ENCODE measurements at regions not wholly inside any gene's neighbourhood (a gene's known extent, or its start where the extent isn't known, plus 50 kb on each side); places are given as distances from the start of the nearest gene placed in this dataset.

GRCh38 chrX:125782184-125782583, 383.9 kb downstream of the DCAF12L2 start:
- H3K9me3 ChIP-seq (replicated peaks; ENCODE audit: control insufficient read depth, insufficient read depth, low read length), result no peaks in the 10 kb centered on the region
- H3K9me1 ChIP-seq (replicated peaks; ENCODE audit: control insufficient read depth, extremely low read depth, insufficient read depth, low read length), result no peaks in the 10 kb centered on the region
- BruUV-seq (replicated peaks), result no TSS peak
- dilution Hi-C loops (cut with MboI; ENCODE audit: extremely low pct_ligation_motif_present, low sequenced_read_pairs), result no loop called here
- no peak overlapping the region for H3K4me3 ChIP-seq (replicated peaks in 1 of 3; ENCODE audit: insufficient read depth in 1 of 3, low read depth in 1 of 3, low read length in 3 of 3)
- no peak overlapping the region for H2AFZ ChIP-seq (ENCODE audit: low read depth, low read length)
- intact Hi-C loops (cut with micrococcal nuclease), result no loop called here
- ChIA-PET CTCF (no interaction called here), POLR2A (no interaction called here)
- no peak overlapping the region for H3K9ac ChIP-seq (replicated peaks; ENCODE audit: extremely low read depth, insufficient read depth, low read length)
- no peaks in the 10 kb centered on the region for H3K27me3 ChIP-seq (ENCODE audit: control insufficient read depth in 2 of 2, insufficient read depth in 2 of 2, low read length in 2 of 2)
- no peaks in the 10 kb centered on the region for H3K79me2 ChIP-seq (ENCODE audit: control insufficient read depth, insufficient read depth, low read length)
- FAIRE-seq (no peak), DNase-seq (ENCODE audit: low read depth, low spot score) (no peak)
- H3K4me1 ChIP-seq (ENCODE audit: control insufficient read depth, extremely low read depth, insufficient read depth, low read length), result no peaks in the 10 kb centered on the region
- H3K36me3 ChIP-seq (ENCODE audit: control insufficient read depth in 2 of 2, extremely low read depth in 1 of 2, insufficient read depth in 2 of 2, low read length in 2 of 2), result no peaks in the 10 kb centered on the region
- TF ChIP-seq FOS (IDR thresholded peaks at IDR 0.05; ENCODE audit: borderline replicate concordance, insufficient read depth, low read length) (no peak), MYC (IDR thresholded peaks at IDR 0.05; ENCODE audit: low read depth, low read length) (no peak), MAX (IDR thresholded peaks at IDR 0.05; ENCODE audit: insufficient read depth, insufficient read length) (no peak), GATA2 (IDR thresholded peaks at IDR 0.05; ENCODE audit: insufficient read depth, insufficient read length, low read depth, low read length) (no peak), EZH2 (IDR thresholded peaks at IDR 0.05; ENCODE audit: borderline replicate concordance, low read depth, low read length, severe bottlenecking) (no peak)
- no peak overlapping the region for H3K4me2 ChIP-seq (ENCODE audit: insufficient read depth, low read length)
- no peak overlapping the region for H3K27ac ChIP-seq (ENCODE audit: insufficient read depth, low read depth, low read length)
- no peaks in the 10 kb centered on the region for H4K20me1 ChIP-seq (replicated peaks; ENCODE audit: control insufficient read depth, extremely low read depth, insufficient read depth, low read length)

DNA sequence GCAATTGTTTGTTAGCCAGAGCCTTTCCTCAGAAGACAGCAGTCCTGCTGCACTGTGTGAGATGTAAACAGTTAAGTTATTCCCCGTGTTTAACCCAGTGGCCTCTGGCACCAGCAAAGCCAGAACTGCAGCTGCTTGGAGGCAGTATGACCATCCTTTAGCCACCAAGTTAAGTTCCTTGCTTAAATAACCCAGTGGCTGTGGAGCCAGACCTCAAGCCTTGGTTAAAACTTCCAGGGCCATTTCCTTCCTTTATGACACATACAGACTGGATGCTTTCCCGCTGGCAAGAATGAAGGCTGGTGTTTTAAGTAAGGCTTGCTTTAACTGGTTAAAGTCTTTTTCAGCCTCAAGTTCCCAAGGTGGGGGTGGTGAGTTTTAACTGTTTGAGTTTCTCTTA, 379.8 kb downstream of the DCAF12L2 start:
- no peaks in the 10 kb centered on the region for H3K9me3 ChIP-seq (replicated peaks; ENCODE audit: control insufficient read depth, insufficient read depth, low read length)
- no peaks in the 10 kb centered on the region for H3K27me3 ChIP-seq (ENCODE audit: control insufficient read depth in 2 of 2, insufficient read depth in 2 of 2, low read length in 2 of 2)
- no peak overlapping the region for H3K4me3 ChIP-seq (replicated peaks in 1 of 3; ENCODE audit: insufficient read depth in 1 of 3, low read depth in 1 of 3, low read length in 3 of 3)
- H4K20me1 ChIP-seq (replicated peaks; ENCODE audit: control insufficient read depth, extremely low read depth, insufficient read depth, low read length), result no peaks in the 10 kb centered on the region
- TF ChIP-seq POLR2A (IDR thresholded peaks at IDR 0.05; ENCODE audit: low read depth, low read length) (no peak), GATA2 (IDR thresholded peaks at IDR 0.05; ENCODE audit: insufficient read depth, insufficient read length, low read depth, low read length) (no peak), POLR2AphosphoS5 (IDR thresholded peaks at IDR 0.05; ENCODE audit: insufficient read depth, low read depth, low read length) (no peak), FOS (IDR thresholded peaks at IDR 0.05; ENCODE audit: borderline replicate concordance, insufficient read depth, low read length) (no peak)
- TF ChIP-seq, protein P1, sequence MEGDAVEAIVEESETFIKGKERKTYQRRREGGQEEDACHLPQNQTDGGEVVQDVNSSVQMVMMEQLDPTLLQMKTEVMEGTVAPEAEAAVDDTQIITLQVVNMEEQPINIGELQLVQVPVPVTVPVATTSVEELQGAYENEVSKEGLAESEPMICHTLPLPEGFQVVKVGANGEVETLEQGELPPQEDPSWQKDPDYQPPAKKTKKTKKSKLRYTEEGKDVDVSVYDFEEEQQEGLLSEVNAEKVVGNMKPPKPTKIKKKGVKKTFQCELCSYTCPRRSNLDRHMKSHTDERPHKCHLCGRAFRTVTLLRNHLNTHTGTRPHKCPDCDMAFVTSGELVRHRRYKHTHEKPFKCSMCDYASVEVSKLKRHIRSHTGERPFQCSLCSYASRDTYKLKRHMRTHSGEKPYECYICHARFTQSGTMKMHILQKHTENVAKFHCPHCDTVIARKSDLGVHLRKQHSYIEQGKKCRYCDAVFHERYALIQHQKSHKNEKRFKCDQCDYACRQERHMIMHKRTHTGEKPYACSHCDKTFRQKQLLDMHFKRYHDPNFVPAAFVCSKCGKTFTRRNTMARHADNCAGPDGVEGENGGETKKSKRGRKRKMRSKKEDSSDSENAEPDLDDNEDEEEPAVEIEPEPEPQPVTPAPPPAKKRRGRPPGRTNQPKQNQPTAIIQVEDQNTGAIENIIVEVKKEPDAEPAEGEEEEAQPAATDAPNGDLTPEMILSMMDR (IDR thresholded peaks at IDR 0.05; ENCODE audit: extremely low read depth in 1 of 2, insufficient read depth in 1 of 2, low read depth in 1 of 2, low read length in 2 of 2), result no peak
- H3K36me3 ChIP-seq (ENCODE audit: control insufficient read depth in 2 of 2, extremely low read depth in 1 of 2, insufficient read depth in 2 of 2, low read length in 2 of 2), result no peaks in the 10 kb centered on the region
- intact Hi-C loops (cut with micrococcal nuclease), result no loop called here
- dilution Hi-C loops (cut with MboI; ENCODE audit: extremely low pct_ligation_motif_present, low sequenced_read_pairs), result no loop called here
- CTCF ChIA-PET, result no interaction called here
- POLR2A ChIA-PET, result no interaction called here
- H3K9me1 ChIP-seq (replicated peaks; ENCODE audit: control insufficient read depth, extremely low read depth, insufficient read depth, low read length), result no peaks in the 10 kb centered on the region
- H3K4me1 ChIP-seq (ENCODE audit: control insufficient read depth, extremely low read depth, insufficient read depth, low read length), result no peaks in the 10 kb centered on the region
- H2AFZ ChIP-seq (ENCODE audit: low read depth, low read length), result no peak overlapping the region
- H3K79me2 ChIP-seq (ENCODE audit: control insufficient read depth, insufficient read depth, low read length), result no peaks in the 10 kb centered on the region
- H3K9ac ChIP-seq (replicated peaks; ENCODE audit: extremely low read depth, insufficient read depth, low read length), result no peak overlapping the region
- no TSS peak for BruUV-seq (replicated peaks)
- no peak for FAIRE-seq
- H3K4me2 ChIP-seq (ENCODE audit: insufficient read depth, low read length), result no peak overlapping the region
- DNase-seq (ENCODE audit: low read depth, low spot score), result no peak
- H3K27ac ChIP-seq (ENCODE audit: insufficient read depth, low read depth, low read length), result no peak overlapping the region
